SK-N-MC (cell line): ENCODE measurements at regions not wholly inside any gene's neighbourhood (a gene's known extent, or its start where the extent isn't known, plus 50 kb on each side); places are given as distances from the start of the nearest gene placed in this dataset.

Source experiments
- EZH2 ChIP-seq: fragments of 200-600 bp; sonication (generic); IDR thresholded peaks from one replicate; pipeline ENCODE4 v1.6.1; 2017; ENCODE audit warnings: antibody characterized with exemption
- POLR2AphosphoS5 ChIP-seq: IDR thresholded peaks from 2 replicates; pipeline ENCODE4 v1.6.1; 2012; ENCODE audit warnings: mild to moderate bottlenecking, low read depth, low read length, borderline replicate concordance

GRCh38 chr4:38413524-38414341 is 250.3 kb upstream of the KLF3 start:
- TF ChIP-seq EZH2 (no peak), POLR2AphosphoS5 (no peak)
